ENCODE measurements at regions not wholly inside any gene's neighbourhood (a gene's known extent, or its start where the extent isn't known, plus 50 kb on each side); places are given as distances from the start of the nearest gene placed in this dataset.
"Not testable (repeated sequence)": the region's sequence is repeated elsewhere in the genome, so short reads cannot be mapped to it uniquely, and the experiment has no call there.

- no peaks in the 10 kb centered on the region for H3F3A ChIP-seq (ENCODE audit: control insufficient read depth, insufficient read depth)
- H3K27me3 ChIP-seq (ENCODE audit: control insufficient read depth, low read length) = no peaks in the 10 kb centered on the region
- H3K27ac ChIP-seq (ENCODE audit: low read depth, low read length) = no peak overlapping the region
- H3K36me3 ChIP-seq (ENCODE audit: control insufficient read depth, low read length) = no peaks in the 10 kb centered on the region
- no peaks in the 10 kb centered on the region for H3K9me2 ChIP-seq (replicated peaks; ENCODE audit: control insufficient read depth, low read length)
- H3K4me1 ChIP-seq (ENCODE audit: control insufficient read depth, low read length) = no peaks in the 10 kb centered on the region
- no peaks in the 10 kb centered on the region for H3K9me3 ChIP-seq (ENCODE audit: control insufficient read depth, insufficient read depth, low read length)
- no peaks in the 10 kb centered on the region for H3K79me2 ChIP-seq (ENCODE audit: control insufficient read depth, low read length)
- H3K4me2 ChIP-seq (ENCODE audit: low read length) = no peak overlapping the region
- H3K4me3 ChIP-seq (ENCODE audit: low read length) = no peak overlapping the region
- H4K20me1 ChIP-seq (ENCODE audit: control insufficient read depth, insufficient read depth, low read depth, low read length) = no peaks in the 10 kb centered on the region
- TF ChIP-seq EZH2phosphoT487 (IDR thresholded peaks at IDR 0.05; ENCODE audit: borderline replicate concordance, low read length) = no peak
- TF ChIP-seq, protein P1, sequence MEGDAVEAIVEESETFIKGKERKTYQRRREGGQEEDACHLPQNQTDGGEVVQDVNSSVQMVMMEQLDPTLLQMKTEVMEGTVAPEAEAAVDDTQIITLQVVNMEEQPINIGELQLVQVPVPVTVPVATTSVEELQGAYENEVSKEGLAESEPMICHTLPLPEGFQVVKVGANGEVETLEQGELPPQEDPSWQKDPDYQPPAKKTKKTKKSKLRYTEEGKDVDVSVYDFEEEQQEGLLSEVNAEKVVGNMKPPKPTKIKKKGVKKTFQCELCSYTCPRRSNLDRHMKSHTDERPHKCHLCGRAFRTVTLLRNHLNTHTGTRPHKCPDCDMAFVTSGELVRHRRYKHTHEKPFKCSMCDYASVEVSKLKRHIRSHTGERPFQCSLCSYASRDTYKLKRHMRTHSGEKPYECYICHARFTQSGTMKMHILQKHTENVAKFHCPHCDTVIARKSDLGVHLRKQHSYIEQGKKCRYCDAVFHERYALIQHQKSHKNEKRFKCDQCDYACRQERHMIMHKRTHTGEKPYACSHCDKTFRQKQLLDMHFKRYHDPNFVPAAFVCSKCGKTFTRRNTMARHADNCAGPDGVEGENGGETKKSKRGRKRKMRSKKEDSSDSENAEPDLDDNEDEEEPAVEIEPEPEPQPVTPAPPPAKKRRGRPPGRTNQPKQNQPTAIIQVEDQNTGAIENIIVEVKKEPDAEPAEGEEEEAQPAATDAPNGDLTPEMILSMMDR (IDR thresholded peaks at IDR 0.05; ENCODE audit: low read depth, low read length, poor library complexity, severe bottlenecking) = no peak
Observed at GRCh38 chr7:68873616-68874015, 724.7 kb upstream of the AUTS2 start.

GRCh38 chr7:68875857-68876256, 722.4 kb upstream of the AUTS2 start:
- no peaks in the 10 kb centered on the region for H3K27me3 ChIP-seq (ENCODE audit: control insufficient read depth, low read length)
- H3F3A ChIP-seq (ENCODE audit: control insufficient read depth, insufficient read depth) = no peaks in the 10 kb centered on the region
- H3K9me2 ChIP-seq (replicated peaks; ENCODE audit: control insufficient read depth, low read length) = no peaks in the 10 kb centered on the region
- H3K4me2 ChIP-seq (ENCODE audit: low read length) = no peak overlapping the region
- H3K36me3 ChIP-seq (ENCODE audit: control insufficient read depth, low read length) = no peaks in the 10 kb centered on the region
- no peak overlapping the region for H3K27ac ChIP-seq (ENCODE audit: low read depth, low read length)
- H3K79me2 ChIP-seq (ENCODE audit: control insufficient read depth, low read length) = no peaks in the 10 kb centered on the region
- TF ChIP-seq EZH2phosphoT487 (IDR thresholded peaks at IDR 0.05; ENCODE audit: borderline replicate concordance, low read length) = no peak
- TF ChIP-seq, protein P1 (IDR thresholded peaks at IDR 0.05; ENCODE audit: low read depth, low read length, poor library complexity, severe bottlenecking) = no peak
- H3K9me3 ChIP-seq (ENCODE audit: control insufficient read depth, insufficient read depth, low read length) = no peaks in the 10 kb centered on the region
- H3K4me3 ChIP-seq (ENCODE audit: low read length) = no peak overlapping the region
- H3K4me1 ChIP-seq (ENCODE audit: control insufficient read depth, low read length) = no peaks in the 10 kb centered on the region
- no peaks in the 10 kb centered on the region for H4K20me1 ChIP-seq (ENCODE audit: control insufficient read depth, insufficient read depth, low read depth, low read length)

DNA sequence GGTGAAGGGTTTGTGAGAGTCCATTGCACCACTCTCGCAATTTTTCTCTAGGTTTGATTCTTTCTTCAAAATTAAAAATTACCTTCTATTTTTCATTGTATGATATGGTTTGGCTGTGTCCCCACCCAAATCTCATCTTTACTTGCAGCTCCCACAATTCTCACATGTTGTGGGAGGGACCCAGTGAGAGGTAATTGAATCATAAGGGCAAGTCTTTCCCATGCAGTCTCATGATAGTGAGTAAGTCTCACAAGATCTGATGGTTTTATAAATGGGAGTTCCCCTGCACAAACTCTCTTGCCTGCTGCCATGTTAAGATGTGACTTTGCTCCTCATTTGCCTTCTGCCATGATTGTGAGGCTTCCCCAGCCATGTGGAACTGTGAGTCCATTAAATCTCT, 711.2 kb upstream of the AUTS2 start:
- H4K20me1 ChIP-seq (ENCODE audit: control insufficient read depth, insufficient read depth, low read depth, low read length); H3K27ac ChIP-seq (ENCODE audit: low read depth, low read length); H3K4me1 ChIP-seq (ENCODE audit: control insufficient read depth, low read length); H3F3A ChIP-seq (ENCODE audit: control insufficient read depth, insufficient read depth); H3K4me2 ChIP-seq (ENCODE audit: low read length); H3K79me2 ChIP-seq (ENCODE audit: control insufficient read depth, low read length); H3K9me2 ChIP-seq (replicated peaks; ENCODE audit: control insufficient read depth, low read length); H3K27me3 ChIP-seq (ENCODE audit: control insufficient read depth, low read length); H3K4me3 ChIP-seq (ENCODE audit: low read length); H3K9me3 ChIP-seq (ENCODE audit: control insufficient read depth, insufficient read depth, low read length); H3K36me3 ChIP-seq (ENCODE audit: control insufficient read depth, low read length): not testable (repeated sequence)

GRCh38 chr7:68888971-68889385, 709.3 kb upstream of the AUTS2 start:
- Histone ChIP-seq H3K9me3 (ENCODE audit: control insufficient read depth, insufficient read depth, low read length) (no peaks in the 10 kb centered on the region), H3K4me3 (ENCODE audit: low read length) (no peak overlapping the region), H3K9me2 (replicated peaks; ENCODE audit: control insufficient read depth, low read length) (no peaks in the 10 kb centered on the region), H3K4me2 (ENCODE audit: low read length) (no peak overlapping the region), H3K79me2 (ENCODE audit: control insufficient read depth, low read length) (no peaks in the 10 kb centered on the region), H3K36me3 (ENCODE audit: control insufficient read depth, low read length) (no peaks in the 10 kb centered on the region), H3F3A (ENCODE audit: control insufficient read depth, insufficient read depth) (no peaks in the 10 kb centered on the region), H3K4me1 (ENCODE audit: control insufficient read depth, low read length) (no peaks in the 10 kb centered on the region), H3K27ac (ENCODE audit: low read depth, low read length) (no peak overlapping the region), H4K20me1 (ENCODE audit: control insufficient read depth, insufficient read depth, low read depth, low read length) (no peaks in the 10 kb centered on the region), H3K27me3 (ENCODE audit: control insufficient read depth, low read length) (no peaks in the 10 kb centered on the region)
- TF ChIP-seq EZH2phosphoT487 (IDR thresholded peaks at IDR 0.05; ENCODE audit: borderline replicate concordance, low read length) = no peak
- TF ChIP-seq, protein P1 (IDR thresholded peaks at IDR 0.05; ENCODE audit: low read depth, low read length, poor library complexity, severe bottlenecking) = no peak

Data from DOHH2 (cell line).